Astrocyte (in vitro differentiated cells and primary cell): ENCODE measurements at regions not wholly inside any gene's neighbourhood (a gene's known extent, or its start where the extent isn't known, plus 50 kb on each side); places are given as distances from the start of the nearest gene placed in this dataset.

Source experiments
- CTCF ChIP-seq: IDR thresholded peaks from 2 replicates; pipeline ENCODE4 v1.5.1; 2011; ENCODE audit warnings: low read depth, mild to moderate bottlenecking, inconsistent platforms, low read length, moderate library complexity; ENCODE audit not compliant: insufficient read depth
- EZH2 ChIP-seq: IDR thresholded peaks from 2 replicates; pipeline ENCODE4 v1.6.1; 2012; ENCODE audit warnings: mild to moderate bottlenecking, low read length, inconsistent platforms; ENCODE audit not compliant: insufficient read depth

- no peak for TF ChIP-seq CTCF
- no peak for TF ChIP-seq EZH2
Observed at GRCh38 chr4:95599777-95600400, 51.1 kb upstream of the UNC5C start.
